CD4-positive, alpha-beta T cell treated with Interleukin-17A for 4 hours (primary cell): ENCODE measurements at regions not wholly inside any gene's neighbourhood (a gene's known extent, or its start where the extent isn't known, plus 50 kb on each side); places are given as distances from the start of the nearest gene placed in this dataset.

Experiments
- DNase-seq: peaks from one replicate; pipeline ENCODE4 v3.0.0-alpha.2; 2020; ENCODE audit warnings: mixed read lengths

GRCh38 chr1:212225871-212226302 is 59.3 kb upstream of the PPP2R5A start:
- DNase-seq: no peak

GRCh38 chr1:212226467-212226866 is 58.7 kb upstream of the PPP2R5A start:
- DNase-seq: no peak

DNA sequence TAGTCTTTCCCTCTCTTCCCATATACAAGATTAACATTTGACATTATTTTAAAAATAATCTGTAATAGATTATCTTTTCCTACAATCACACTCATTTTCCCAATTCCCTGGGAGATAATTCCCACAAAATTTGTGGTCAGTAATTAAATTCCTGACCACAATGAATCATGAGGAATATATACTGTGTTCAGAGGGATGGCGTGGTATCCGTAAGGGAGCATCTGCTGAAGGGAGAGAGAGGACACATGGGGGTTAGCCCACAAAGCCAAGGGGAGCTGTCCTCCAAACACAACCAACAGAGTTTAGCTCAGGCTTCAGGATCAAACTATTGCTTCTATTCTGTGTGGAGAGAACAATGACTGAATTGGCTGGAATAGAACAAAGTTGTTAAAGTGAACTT is 57.1 kb upstream of the PPP2R5A start:
- no peak for DNase-seq

- no peak for DNase-seq
Measured at GRCh38 chr1:212228591-212229119, 56.6 kb upstream of the PPP2R5A start.

DNA sequence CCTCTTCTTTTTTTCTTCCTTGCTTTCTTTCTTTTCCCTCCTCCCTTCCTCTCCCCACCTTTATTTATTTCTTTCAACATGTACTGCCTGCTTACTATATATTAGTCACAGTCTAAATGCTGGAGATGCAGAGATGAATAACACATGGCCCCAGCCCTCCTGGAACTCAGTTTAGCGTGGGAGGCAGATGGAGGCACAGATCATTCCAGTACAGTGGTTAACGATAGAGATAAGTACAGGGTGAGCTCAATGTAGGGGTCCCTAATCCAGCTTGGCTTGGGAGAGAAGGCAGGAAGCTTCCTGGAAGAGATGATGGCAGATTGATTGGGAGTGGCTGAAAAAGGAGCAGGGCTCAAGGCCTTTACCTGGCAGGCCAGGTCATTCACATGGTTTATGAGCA is 55.6 kb upstream of the PPP2R5A start:
- DNase-seq: no peak

GRCh38 chr1:212230329-212230728 is 54.9 kb upstream of the PPP2R5A start:
- DNase-seq: no peak

DNA sequence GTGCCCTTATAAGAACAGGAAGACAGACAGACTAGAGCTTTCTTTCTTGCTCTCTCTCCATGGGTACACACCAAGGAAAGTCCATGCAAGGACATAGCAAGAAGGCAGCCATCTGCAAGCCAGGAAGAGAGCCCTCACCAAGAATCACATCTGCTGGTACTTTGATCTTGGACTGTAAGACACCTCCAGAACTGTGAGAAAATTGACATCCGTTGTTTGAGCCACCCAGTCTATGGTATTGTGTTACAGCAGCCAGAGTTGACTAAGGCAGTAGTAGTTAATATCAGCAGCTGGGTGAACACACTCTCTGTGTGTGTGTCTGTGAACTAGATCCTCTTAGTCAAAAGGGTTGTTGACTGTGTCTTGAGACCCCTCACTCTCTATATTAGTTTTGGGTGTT is 53.8 kb upstream of the PPP2R5A start:
- no peak for DNase-seq

- DNase-seq: no peak
Measured at GRCh38 chr1:212232090-212232489, 53.1 kb upstream of the PPP2R5A start.

- DNase-seq: no peak
Measured at GRCh38 chr1:212233321-212233720, 51.9 kb upstream of the PPP2R5A start.

- no peak for DNase-seq
Measured at GRCh38 chr1:212234431-212235395, 50.5 kb upstream of the PPP2R5A start.
